Natural killer cell treated with Interleukin-12 subunit alpha and Interleukin-12 subunit beta and Interleukin-15 and Interleukin-18, amount 100 ng/mL, for 72 hours (primary cell): ENCODE measurements at regions not wholly inside any gene's neighbourhood (a gene's known extent, or its start where the extent isn't known, plus 50 kb on each side); places are given as distances from the start of the nearest gene placed in this dataset.
"Not testable (repeated sequence)": the region's sequence is repeated elsewhere in the genome, so short reads cannot be mapped to it uniquely, and the experiment has no call there.

Source experiments
- ATAC-seq, 2 donors: fragments of 150-1000 bp; cut with Tn5 transposase in 1 of 2; sonication (Bioruptor Pico), chemical (Tn5 transposase) in 1 of 2; 2 replicates each; pipeline ENCODE4 v1.10.0; 2021
- DNase-seq: peaks from one replicate; pipeline ENCODE4 v3.0.0; 2022; ENCODE audit warnings: low spot score
- H3K27ac Mint-ChIP-seq, 2 donors: 1 replicate in 1 of 2; 2 replicates in 1 of 2; pipeline ENCODE4 v1.8.0; 2022; ENCODE audit warnings: mixed read lengths in 2 of 2, mild to moderate bottlenecking in 1 of 2, moderate library complexity in 1 of 2
- H3K27me3 Mint-ChIP-seq, 2 donors: 1 replicate in 1 of 2; 2 replicates in 1 of 2; pipeline ENCODE4 v1.8.0; 2022; ENCODE audit warnings: mixed read lengths in 2 of 2
- H3K36me3 Mint-ChIP-seq: one replicate; pipeline ENCODE4 v1.8.0; 2022; ENCODE audit warnings: mixed read lengths
- H3K4me1 Mint-ChIP-seq, 2 donors: 1 replicate in 1 of 2; 2 replicates in 1 of 2; pipeline ENCODE4 v1.8.0; 2022; ENCODE audit warnings: low read depth in 2 of 2, mixed read lengths in 2 of 2, mild to moderate bottlenecking in 1 of 2
- H3K4me3 Mint-ChIP-seq: one replicate; pipeline ENCODE4 v1.8.0; 2022; ENCODE audit warnings: mixed read lengths
- H3K9me3 Mint-ChIP-seq: 2 replicates; pipeline ENCODE4 v1.8.0; 2022; ENCODE audit warnings: mixed read lengths

- H3K36me3 Mint-ChIP-seq = peaks cover 16% of the 10 kb centered on the region
- ATAC-seq (no peak), DNase-seq (no peak)
- no peak overlapping the region for H3K27ac Mint-ChIP-seq
- peaks cover 4% of the 10 kb centered on the region for H3K9me3 Mint-ChIP-seq
- H3K27me3 Mint-ChIP-seq = peaks cover 6 to 7% of the 10 kb centered on the region in 2 donors
- H3K4me3 Mint-ChIP-seq = no peak overlapping the region
- no peaks in the 10 kb centered on the region for H3K4me1 Mint-ChIP-seq
These were observed 411.6 kb upstream of the ZEB2 start for GRCh38 chr2:144931480-144931879.

GRCh38 chr2:144927429-144927828, 407.5 kb upstream of the ZEB2 start:
- no peak overlapping the region for H3K27ac Mint-ChIP-seq
- peaks cover 6 to 8% of the 10 kb centered on the region in 2 donors for H3K4me1 Mint-ChIP-seq
- peaks cover 30% of the 10 kb centered on the region for H3K36me3 Mint-ChIP-seq
- peaks cover 4% of the 10 kb centered on the region for H3K9me3 Mint-ChIP-seq
- DNase-seq (no peak), ATAC-seq (no peak)
- H3K4me3 Mint-ChIP-seq = no peak overlapping the region
- no peaks in the 10 kb centered on the region for H3K27me3 Mint-ChIP-seq

GRCh38 chr2:144925886-144926285, 406.0 kb upstream of the ZEB2 start:
- H3K27me3 Mint-ChIP-seq = no peaks in the 10 kb centered on the region
- peaks cover 4% of the 10 kb centered on the region for H3K9me3 Mint-ChIP-seq
- no peak overlapping the region for H3K4me3 Mint-ChIP-seq
- H3K36me3 Mint-ChIP-seq = peaks cover 30% of the 10 kb centered on the region
- ATAC-seq (no peak), DNase-seq (no peak)
- no peak overlapping the region for H3K27ac Mint-ChIP-seq
- H3K4me1 Mint-ChIP-seq = peaks cover 10 to 12% of the 10 kb centered on the region in 2 donors

GRCh38 chr2:144924827-144925226, 404.9 kb upstream of the ZEB2 start:
- H3K27ac Mint-ChIP-seq = no peak overlapping the region
- DNase-seq = no peak
- H3K36me3 Mint-ChIP-seq = peaks cover 30% of the 10 kb centered on the region
- ATAC-seq = no peak
- H3K4me3 Mint-ChIP-seq = no peak overlapping the region
- peaks cover 4% of the 10 kb centered on the region for H3K9me3 Mint-ChIP-seq
- no peaks in the 10 kb centered on the region for H3K27me3 Mint-ChIP-seq
- peaks cover 10 to 16% of the 10 kb centered on the region in 2 donors for H3K4me1 Mint-ChIP-seq

- H3K27me3 Mint-ChIP-seq = peaks cover 0 to 2% of the 10 kb centered on the region in 2 donors
- ATAC-seq = peak in 1 of 2 donors; percentile 72
- peak overlapping the region; percentile 11 for H3K4me3 Mint-ChIP-seq
- DNase-seq = no peak
- H3K27ac Mint-ChIP-seq = no peak overlapping the region
- peaks cover 10 to 16% of the 10 kb centered on the region in 2 donors for H3K4me1 Mint-ChIP-seq
- H3K36me3 Mint-ChIP-seq = peaks cover 20% of the 10 kb centered on the region
- peaks cover under 1% of the 10 kb centered on the region for H3K9me3 Mint-ChIP-seq
These were observed 402.6 kb upstream of the ZEB2 start for GRCh38 chr2:144922519-144922918.

- ATAC-seq = no peak
- no peak for DNase-seq
- H3K27me3 Mint-ChIP-seq = peaks cover 0 to 2% of the 10 kb centered on the region in 2 donors
- peaks cover 9 to 16% of the 10 kb centered on the region in 2 donors for H3K4me1 Mint-ChIP-seq
- H3K36me3 Mint-ChIP-seq = peaks cover 16% of the 10 kb centered on the region
- no peak overlapping the region for H3K27ac Mint-ChIP-seq
- no peaks in the 10 kb centered on the region for H3K9me3 Mint-ChIP-seq
- no peak overlapping the region for H3K4me3 Mint-ChIP-seq
These were observed 401.0 kb upstream of the ZEB2 start for GRCh38 chr2:144920755-144921530.

GRCh38 chr2:144914622-144915318, 394.9 kb upstream of the ZEB2 start:
- DNase-seq (no peak), ATAC-seq (no peak)
- no peak overlapping the region for H3K27ac Mint-ChIP-seq
- no peaks in the 10 kb centered on the region for H3K9me3 Mint-ChIP-seq
- H3K36me3 Mint-ChIP-seq = peaks cover 4% of the 10 kb centered on the region
- no peak overlapping the region for H3K4me3 Mint-ChIP-seq
- peaks cover 0 to 2% of the 10 kb centered on the region in 2 donors for H3K27me3 Mint-ChIP-seq
- H3K4me1 Mint-ChIP-seq = peaks cover 7 to 10% of the 10 kb centered on the region in 2 donors

GRCh38 chr2:144914113-144914512, 394.2 kb upstream of the ZEB2 start:
- Mint-ChIP-seq H3K4me3 (no peak overlapping the region), H3K9me3 (no peaks in the 10 kb centered on the region), H3K4me1 (peaks cover 7 to 10% of the 10 kb centered on the region in 2 donors), H3K36me3 (peaks cover 1% of the 10 kb centered on the region), H3K27me3 (peaks cover 0 to 2% of the 10 kb centered on the region in 2 donors), H3K27ac (no peak overlapping the region)
- no peak for ATAC-seq
- DNase-seq = no peak

- H3K9me3 Mint-ChIP-seq = no peaks in the 10 kb centered on the region
- no peak overlapping the region for H3K4me3 Mint-ChIP-seq
- no peak for DNase-seq
- ATAC-seq = no peak
- H3K4me1 Mint-ChIP-seq = peaks cover 7 to 10% of the 10 kb centered on the region in 2 donors
- peaks cover 5% of the 10 kb centered on the region for H3K36me3 Mint-ChIP-seq
- H3K27ac Mint-ChIP-seq = no peak overlapping the region
- H3K27me3 Mint-ChIP-seq = no peaks in the 10 kb centered on the region
These were observed 392.3 kb upstream of the ZEB2 start for GRCh38 chr2:144912206-144912605.

- H3K9me3 Mint-ChIP-seq = peaks cover 4% of the 10 kb centered on the region
- no peak for ATAC-seq
- no peak overlapping the region for H3K27ac Mint-ChIP-seq
- H3K4me3 Mint-ChIP-seq = no peak overlapping the region
- no peak for DNase-seq
- peaks cover 7% of the 10 kb centered on the region for H3K36me3 Mint-ChIP-seq
- peaks cover 4 to 5% of the 10 kb centered on the region in 2 donors for H3K27me3 Mint-ChIP-seq
- H3K4me1 Mint-ChIP-seq = no peaks in the 10 kb centered on the region
These were observed 386.0 kb upstream of the ZEB2 start for GRCh38 chr2:144905956-144906355.

GRCh38 chr2:144904612-144905011, 384.7 kb upstream of the ZEB2 start:
- Mint-ChIP-seq H3K9me3 (peaks cover 4% of the 10 kb centered on the region), H3K27ac (no peak overlapping the region), H3K4me1 (no peaks in the 10 kb centered on the region), H3K4me3 (no peak overlapping the region), H3K27me3 (peaks cover 4 to 5% of the 10 kb centered on the region in 2 donors), H3K36me3 (peaks cover 18% of the 10 kb centered on the region)
- ATAC-seq (no peak), DNase-seq (no peak)

- not testable (repeated sequence) for H3K4me3 Mint-ChIP-seq, H3K9me3 Mint-ChIP-seq, DNase-seq, H3K4me1 Mint-ChIP-seq, H3K27ac Mint-ChIP-seq, ATAC-seq, H3K27me3 Mint-ChIP-seq
- peaks cover 13% of the 10 kb centered on the region for H3K36me3 Mint-ChIP-seq
These were observed 383.1 kb upstream of the ZEB2 start for GRCh38 chr2:144903045-144903444.

GRCh38 chr2:144901386-144901785, 381.5 kb upstream of the ZEB2 start:
- H3K27ac Mint-ChIP-seq, ATAC-seq, H3K4me1 Mint-ChIP-seq, DNase-seq, H3K9me3 Mint-ChIP-seq, H3K4me3 Mint-ChIP-seq, H3K27me3 Mint-ChIP-seq: not testable (repeated sequence)
- peaks cover 13% of the 10 kb centered on the region for H3K36me3 Mint-ChIP-seq

- Mint-ChIP-seq H3K27me3 (no peaks in the 10 kb centered on the region), H3K36me3 (peaks cover 13% of the 10 kb centered on the region), H3K27ac (no peak overlapping the region), H3K4me1 (no peaks in the 10 kb centered on the region), H3K9me3 (no peaks in the 10 kb centered on the region), H3K4me3 (no peak overlapping the region)
- DNase-seq (no peak), ATAC-seq (no peak)
These were observed 376.4 kb upstream of the ZEB2 start for GRCh38 chr2:144896341-144896740.
